ENCODE measurements at regions not wholly inside any gene's neighbourhood (a gene's known extent, or its start where the extent isn't known, plus 50 kb on each side); places are given as distances from the start of the nearest gene placed in this dataset.
"Not testable (repeated sequence)": the region's sequence is repeated elsewhere in the genome, so short reads cannot be mapped to it uniquely, and the experiment has no call there.

DNA sequence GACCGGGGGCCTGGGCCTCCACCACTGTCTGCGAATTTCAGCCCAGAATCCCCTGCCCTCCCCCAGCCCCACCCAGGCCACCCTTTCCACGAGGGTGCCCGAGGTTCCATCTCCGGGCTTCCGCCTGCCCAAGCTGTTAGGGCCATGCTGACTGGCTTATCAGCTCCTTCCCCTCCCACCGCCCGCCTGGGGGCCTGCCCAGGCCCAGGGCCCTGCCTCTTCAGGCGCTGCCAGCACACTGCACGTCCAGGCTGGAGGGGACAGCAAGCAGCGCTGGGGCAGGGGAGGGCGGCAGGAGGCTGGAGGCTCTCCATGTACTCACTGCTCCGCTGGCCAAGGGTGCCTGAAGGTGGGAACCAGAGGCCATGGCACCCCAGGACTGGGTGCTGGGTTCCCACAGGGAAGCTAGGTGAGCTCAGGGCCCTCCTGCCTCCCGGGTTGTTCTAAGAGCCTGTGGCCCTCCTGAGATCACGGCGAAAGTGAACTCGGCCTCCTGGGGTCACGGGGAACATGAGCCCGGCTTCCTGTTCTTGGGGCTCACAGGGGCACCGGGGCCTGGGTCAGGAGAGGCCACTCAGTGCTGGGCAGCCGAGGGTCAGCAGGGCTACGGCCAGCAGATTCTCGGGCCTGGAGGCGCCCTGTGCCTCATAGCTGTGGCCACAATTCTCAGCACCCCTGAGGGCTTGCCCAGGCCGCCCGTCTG lies 57.7 kb upstream of the EGFL7 start:
- 76 to 85% methylated on average over 12 to 19 of the region's 26 CpGs for WGBS, 2 donors
- Histone ChIP-seq H3K4me3 (no peak overlapping the region), H3K27ac (peak overlapping the region in 2 of 4 donors; percentile 39 to 58), H3K27me3 (peaks cover 0 to 73% (median 0%) of the 10 kb centered on the region in 4 donors), H3K36me3 (no peaks in the 10 kb centered on the region), H3K4me1 (peaks cover 13 to 66% (median 21%) of the 10 kb centered on the region in 3 donors), H3K9me3 (no peaks in the 10 kb centered on the region)
- DNase-seq, result no peak
- TF ChIP-seq CTCF (IDR thresholded peaks at IDR 0.05) (no peak), POLR2A (IDR thresholded peaks at IDR 0.05) (no peak)
- intact Hi-C loops (cut with DNase I), result no loop called here

DNA sequence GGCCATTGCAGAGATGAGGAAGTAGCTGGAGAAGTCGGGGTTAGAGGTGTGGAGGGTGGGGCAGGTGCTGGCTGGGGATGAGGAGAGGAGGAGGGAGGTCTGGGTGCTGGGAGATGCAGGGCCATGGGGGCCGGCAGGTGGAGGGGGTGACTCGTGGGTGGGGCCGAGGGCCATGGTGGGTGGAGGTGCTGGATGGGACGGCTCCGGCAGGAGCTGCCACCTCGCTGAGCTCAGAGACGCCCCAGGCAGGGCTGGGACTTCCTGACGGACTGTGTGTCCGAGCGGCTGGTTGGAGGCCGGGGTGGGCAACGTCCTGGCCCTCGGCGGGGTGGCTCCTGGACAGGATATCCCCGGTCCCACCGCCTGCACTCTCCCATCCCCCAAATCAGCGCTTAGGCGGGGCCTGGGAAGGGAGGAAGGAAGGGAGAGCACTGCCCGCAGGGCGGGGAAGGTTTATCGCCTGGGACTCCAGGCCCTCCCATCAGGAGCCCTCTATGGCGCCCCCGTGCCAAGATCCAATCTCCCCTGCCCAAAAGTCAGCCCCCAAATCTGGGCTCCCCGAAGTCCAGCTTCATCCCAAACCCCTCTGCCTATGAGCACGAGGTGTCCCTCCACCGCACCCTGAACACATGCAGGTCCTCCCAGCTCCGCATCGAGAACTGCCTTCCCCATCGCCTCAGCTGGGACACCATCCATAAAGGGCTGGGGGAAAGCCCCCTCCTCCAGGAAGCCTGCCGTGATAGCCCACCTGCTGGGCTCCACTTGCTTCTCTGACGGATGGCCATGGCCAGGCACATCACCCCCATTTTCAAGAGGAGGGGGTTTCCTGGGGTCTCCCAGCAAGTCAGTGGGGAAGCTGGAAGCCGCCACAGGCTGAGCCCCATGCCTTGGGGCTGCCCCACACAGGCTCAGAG lies 58.3 kb upstream of the NOTCH1 start:
- WGBS, 2 donors, result 57 to 58% methylated on average over 16 to 17 of the region's 33 CpGs
- no peaks in the 10 kb centered on the region for H3K9me3 ChIP-seq
- H3K36me3 ChIP-seq, result no peaks in the 10 kb centered on the region
- peak overlapping the region in 2 of 4 donors; percentile 39 to 58 for H3K27ac ChIP-seq
- intact Hi-C loops (cut with DNase I), result no loop called here
- TF ChIP-seq CTCF (IDR thresholded peaks at IDR 0.05) (no peak), POLR2A (IDR thresholded peaks at IDR 0.05) (no peak)
- no peak overlapping the region for H3K4me3 ChIP-seq
- peaks cover 0 to 73% (median 0%) of the 10 kb centered on the region in 4 donors for H3K27me3 ChIP-seq
- DNase-seq, result no peak
- H3K4me1 ChIP-seq, result peaks cover 16 to 75% (median 24%) of the 10 kb centered on the region in 3 donors

- Histone ChIP-seq H3K9me3 (no peaks in the 10 kb centered on the region), H3K4me1 (peaks cover 21 to 75% (median 30%) of the 10 kb centered on the region in 3 donors), H3K36me3 (no peaks in the 10 kb centered on the region), H3K27me3 (peaks cover 0 to 71% (median 0%) of the 10 kb centered on the region in 4 donors), H3K4me3 (no peak overlapping the region), H3K27ac (peak overlapping the region in 1 of 4 donors; percentile 39)
- DNase-seq, result no peak
- no peak for TF ChIP-seq CTCF (IDR thresholded peaks at IDR 0.05)
- TF ChIP-seq POLR2A (IDR thresholded peaks at IDR 0.05), result no peak
- WGBS, 2 donors, result 84 to 96% methylated on average over 6 of the region's 12 CpGs
- intact Hi-C loops (cut with DNase I), result no loop called here
Measured at GRCh38 chr9:136603216-136603615, 57.4 kb upstream of the NOTCH1 start.

- Histone ChIP-seq H3K4me3 (no peak overlapping the region), H3K27me3 (peaks cover 0 to 71% (median 0%) of the 10 kb centered on the region in 4 donors), H3K36me3 (no peaks in the 10 kb centered on the region), H3K4me1 (peaks cover 21 to 83% (median 36%) of the 10 kb centered on the region in 3 donors), H3K9me3 (no peaks in the 10 kb centered on the region), H3K27ac (peak overlapping the region in 1 of 4 donors; percentile 13)
- WGBS, 2 donors, result 48 to 57% methylated on average over 6 to 9 of the region's 28 CpGs
- no peak for DNase-seq
- TF ChIP-seq CTCF (IDR thresholded peaks at IDR 0.05) (no peak), POLR2A (IDR thresholded peaks at IDR 0.05) (no peak)
- intact Hi-C loops (cut with DNase I), result no loop called here
Measured at GRCh38 chr9:136602193-136602885, 56.5 kb upstream of the NOTCH1 start.

DNA sequence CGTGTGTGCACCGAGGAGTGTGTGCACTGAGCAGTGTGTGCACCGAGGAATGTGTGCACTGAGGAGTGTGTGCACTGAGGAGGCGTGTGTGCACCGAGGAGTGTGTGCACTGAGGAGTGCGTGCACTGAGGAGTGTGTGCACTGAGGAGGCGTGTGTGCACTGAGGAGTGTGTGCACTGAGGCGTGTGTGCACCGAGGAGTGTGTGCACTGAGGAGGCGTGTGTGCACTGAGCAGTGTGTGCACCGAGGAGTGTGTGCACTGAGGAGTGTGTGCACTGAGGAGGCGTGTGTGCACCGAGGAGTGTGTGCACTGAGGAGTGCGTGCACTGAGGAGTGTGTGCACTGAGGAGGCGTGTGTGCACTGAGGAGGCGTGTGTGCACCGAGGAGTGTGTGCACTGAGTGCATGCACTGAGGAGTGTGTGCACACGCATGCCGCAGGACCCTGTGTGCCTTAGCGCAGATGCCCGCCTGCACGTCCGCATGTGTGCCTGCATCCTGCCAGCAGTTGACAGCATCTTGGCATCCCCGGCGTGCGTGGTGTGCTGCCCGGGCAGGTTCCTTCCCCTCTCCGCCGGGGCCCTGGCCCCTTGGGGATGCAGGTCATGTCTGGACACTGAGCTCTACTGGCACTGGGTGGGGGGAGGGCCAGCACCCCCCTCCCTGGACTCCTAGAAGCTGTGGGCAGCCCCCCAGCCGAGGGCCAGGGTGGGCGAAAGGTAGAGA lies 55.6 kb upstream of the NOTCH1 start:
- H3K4me3 ChIP-seq; H3K36me3 ChIP-seq; H3K9me3 ChIP-seq; intact Hi-C loops (cut with DNase I); DNase-seq: not testable (repeated sequence)
- WGBS, 2 donors, result 72 to 84% methylated on average over 13 to 17 of the region's 31 CpGs
- Histone ChIP-seq H3K27me3 (peaks cover 0 to 67% (median 0%) of the 10 kb centered on the region in 4 donors), H3K27ac (peak overlapping the region in 1 of 4 donors; percentile 13), H3K4me1 (peaks cover 21 to 83% (median 43%) of the 10 kb centered on the region in 3 donors)

Measured in esophagus squamous epithelium (tissue), 5 donors.